ENCODE measurements at regions not wholly inside any gene's neighbourhood (a gene's known extent, or its start where the extent isn't known, plus 50 kb on each side); places are given as distances from the start of the nearest gene placed in this dataset.

DNA sequence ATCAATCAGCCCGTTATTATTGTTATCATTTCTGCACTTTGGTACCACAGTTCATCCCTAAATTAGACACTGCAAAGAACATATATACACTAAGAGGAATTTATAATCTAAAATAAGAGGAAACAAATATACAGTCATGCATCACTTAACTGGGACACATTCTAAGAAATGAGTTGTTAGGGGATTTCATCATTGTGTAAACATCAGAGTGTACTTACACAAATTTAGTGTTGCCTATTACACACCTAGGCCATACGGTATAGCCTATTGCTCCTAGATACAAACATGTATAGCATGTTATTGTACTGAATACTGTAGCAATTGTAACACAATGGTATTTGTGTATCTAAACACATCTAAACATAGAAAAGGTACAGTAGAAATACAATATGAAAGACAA lies 190.5 kb downstream of the BMP4 start:
- TF ChIP-seq CTCF (IDR thresholded peaks at IDR 0.05) (no peak), POLR2A (IDR thresholded peaks at IDR 0.05) (no peak)
